H9 (cell line): ENCODE measurements at regions not wholly inside any gene's neighbourhood (a gene's known extent, or its start where the extent isn't known, plus 50 kb on each side); places are given as distances from the start of the nearest gene placed in this dataset.

Source experiments
- DNase-seq: peaks from one replicate; pipeline ENCODE4 v3.0.0-alpha.2; 2017
- H2AFZ ChIP-seq: one replicate; pipeline ENCODE4 v1.6.1; 2013; ENCODE audit warnings: mild to moderate bottlenecking, low read length, control low read depth, moderate library complexity
- H2AK5ac ChIP-seq: 2 replicates; pipeline ENCODE4 v1.6.1; 2013; ENCODE audit warnings: low read length, control low read depth, mixed read lengths; ENCODE audit not compliant: insufficient read length
- H2BK120ac ChIP-seq: one replicate; pipeline ENCODE4 v1.6.1; 2013; ENCODE audit warnings: low read depth, mild to moderate bottlenecking, low read length, control low read depth, inconsistent platforms; ENCODE audit not compliant: poor library complexity, severe bottlenecking
- H2BK12ac ChIP-seq: 2 replicates; pipeline ENCODE4 v1.6.1; 2013; ENCODE audit warnings: low read length, control low read depth, mixed read lengths, low read depth; ENCODE audit not compliant: insufficient read length
- H2BK15ac ChIP-seq: 2 replicates; pipeline ENCODE4 v1.6.1; 2013; ENCODE audit warnings: low read depth, low read length, control low read depth
- H2BK20ac ChIP-seq: one replicate; pipeline ENCODE4 v1.6.1; 2013; ENCODE audit warnings: low read depth, mild to moderate bottlenecking, low read length, control low read depth, inconsistent platforms; ENCODE audit not compliant: poor library complexity, severe bottlenecking
- H2BK5ac ChIP-seq: 2 replicates; pipeline ENCODE4 v1.6.1; 2013; ENCODE audit warnings: low read length, control low read depth, mixed read lengths; ENCODE audit not compliant: insufficient read length
- H3K14ac ChIP-seq: 2 replicates; pipeline ENCODE4 v1.6.1; 2013; ENCODE audit warnings: low read length, control low read depth; ENCODE audit not compliant: insufficient read depth
- H3K18ac ChIP-seq: 2 replicates; pipeline ENCODE4 v1.6.1; 2013; ENCODE audit warnings: low read depth, mild to moderate bottlenecking, mixed read lengths, low read length, control low read depth; ENCODE audit not compliant: insufficient read length
- H3K23ac ChIP-seq: 2 replicates; pipeline ENCODE4 v1.6.1; 2013; ENCODE audit warnings: low read length, control low read depth, mixed read lengths, low read depth; ENCODE audit not compliant: insufficient read length
- H3K23me2 ChIP-seq: 2 replicates; pipeline ENCODE4 v1.6.1; 2013; ENCODE audit warnings: low read depth, mild to moderate bottlenecking, mixed read lengths, low read length, control low read depth; ENCODE audit not compliant: insufficient read length, poor library complexity, severe bottlenecking
- H3K27ac ChIP-seq: 2 replicates; pipeline ENCODE4 v1.5.1; 2013; ENCODE audit warnings: low read length, control low read depth, mixed read lengths, low read depth; ENCODE audit not compliant: insufficient read length
- H3K27me3 ChIP-seq: 2 replicates; pipeline ENCODE4 v1.6.1; 2013; ENCODE audit warnings: low read length, control low read depth, inconsistent platforms; ENCODE audit not compliant: insufficient read depth
- H3K4ac ChIP-seq: 2 replicates; pipeline ENCODE4 v1.6.1; 2013; ENCODE audit warnings: low read depth, mild to moderate bottlenecking, control low read depth, inconsistent platforms, low read length, moderate library complexity
- H3K4me1 ChIP-seq: 2 replicates; pipeline ENCODE4 v1.6.1; 2013; ENCODE audit warnings: low read length, control low read depth, inconsistent platforms; ENCODE audit not compliant: insufficient read depth
- H3K4me2 ChIP-seq: 2 replicates; pipeline ENCODE4 v1.6.1; 2013; ENCODE audit warnings: low read length, control low read depth, mixed read lengths; ENCODE audit not compliant: insufficient read length, insufficient read depth
- H3K56ac ChIP-seq: 2 replicates; pipeline ENCODE4 v1.6.1; 2013; ENCODE audit warnings: low read depth, mild to moderate bottlenecking, mixed read lengths, low read length, control low read depth; ENCODE audit not compliant: insufficient read length
- H3K79me1 ChIP-seq: 2 replicates; pipeline ENCODE4 v1.6.1; 2013; ENCODE audit warnings: low read depth, mild to moderate bottlenecking, moderate library complexity, low read length, control low read depth, inconsistent platforms; ENCODE audit not compliant: insufficient read depth, poor library complexity, severe bottlenecking
- H3K79me2 ChIP-seq: 2 replicates; pipeline ENCODE4 v1.6.1; 2013; ENCODE audit warnings: low read length, control low read depth, inconsistent platforms; ENCODE audit not compliant: insufficient read depth
- H3K9ac ChIP-seq: 2 replicates; pipeline ENCODE4 v1.6.1; 2013; ENCODE audit warnings: low read length, control low read depth, mixed read lengths; ENCODE audit not compliant: insufficient read length; ENCODE audit errors: extremely low read depth
- H3K9me3 ChIP-seq: one replicate; pipeline ENCODE4 v1.6.1; 2013; ENCODE audit warnings: low read depth, low read length, inconsistent platforms; ENCODE audit not compliant: control insufficient read depth
- H3T11ph ChIP-seq: one replicate; pipeline ENCODE4 v1.6.1; 2013; ENCODE audit warnings: mild to moderate bottlenecking, low read length, control low read depth, inconsistent platforms
- H4K20me1 ChIP-seq: one replicate; pipeline ENCODE4 v1.6.1; 2013; ENCODE audit not compliant: control insufficient read depth, insufficient read length, insufficient read depth
- H4K5ac ChIP-seq: 2 replicates; pipeline ENCODE4 v1.6.1; 2013; ENCODE audit warnings: low read depth, mild to moderate bottlenecking, mixed read lengths, low read length, control low read depth; ENCODE audit not compliant: insufficient read length
- H4K8ac ChIP-seq: replicated peaks from 2 replicates; pipeline ENCODE4 v1.6.1; 2013; ENCODE audit warnings: low read length, control low read depth, mixed read lengths, low read depth; ENCODE audit not compliant: insufficient read length
- H4K91ac ChIP-seq: 2 replicates; pipeline ENCODE4 v1.6.1; 2013; ENCODE audit warnings: low read depth, mild to moderate bottlenecking, moderate library complexity, mixed read lengths, low read length, control low read depth; ENCODE audit not compliant: insufficient read length
- H3K27ac Mint-ChIP-seq, 3 experiments: 2 replicates in 2 of 3; 3 replicates in 1 of 3; pipeline ENCODE4 v1.8.0; 2020 to 2021; ENCODE audit warnings: mixed read lengths in 3 of 3, mild to moderate bottlenecking in 1 of 3, moderate library complexity in 1 of 3
- H3K27me3 Mint-ChIP-seq: 2 replicates; pipeline ENCODE4 v1.8.0; 2021; ENCODE audit warnings: low read depth, mild to moderate bottlenecking, moderate library complexity, mixed read lengths
- H3K36me3 Mint-ChIP-seq, 3 experiments: 2 replicates in 2 of 3; 3 replicates in 1 of 3; pipeline ENCODE4 v1.8.0; 2020 to 2021; ENCODE audit warnings: low read depth in 3 of 3, mixed read lengths in 3 of 3; ENCODE audit not compliant: insufficient read depth in 1 of 3
- H3K4me1 Mint-ChIP-seq, 2 experiments: 2 replicates each; pipeline ENCODE4 v1.8.0; 2020; ENCODE audit warnings: mixed read lengths in 2 of 2
- H3K4me3 Mint-ChIP-seq, 2 experiments: 2 replicates in 1 of 2; 3 replicates in 1 of 2; pipeline ENCODE4 v1.8.0; 2020 to 2021; ENCODE audit warnings: mild to moderate bottlenecking in 2 of 2, mixed read lengths in 2 of 2, moderate library complexity in 1 of 2
- H3K9me3 Mint-ChIP-seq, 2 experiments: 2 replicates in 1 of 2; 3 replicates in 1 of 2; pipeline ENCODE4 v1.8.0; 2020; ENCODE audit warnings: mild to moderate bottlenecking in 2 of 2, mixed read lengths in 2 of 2, moderate library complexity in 1 of 2
- WGBS: extraction: QIAGEN DNeasy Blood & Tissue Kit; methylation state at CpG from one replicate; pipeline ENCODE4 v1.1.7; 2013; ENCODE audit warnings: missing lambda C conversion rate, low lambda C conversion rate, mixed read lengths; ENCODE audit not compliant: insufficient read length; ENCODE audit errors: extremely low coverage; 5-methylcytosine and 5-hydroxymethylcytosine counted together
- TF ChIP-seq, protein P1 (sequence below): fragments of 200-600 bp; sonication (generic); conservative IDR thresholded peaks from 3 replicates; pipeline ENCODE4 v1.8.0; 2021; ENCODE audit warnings: antibody characterized with exemption, mild to moderate bottlenecking

DNA sequence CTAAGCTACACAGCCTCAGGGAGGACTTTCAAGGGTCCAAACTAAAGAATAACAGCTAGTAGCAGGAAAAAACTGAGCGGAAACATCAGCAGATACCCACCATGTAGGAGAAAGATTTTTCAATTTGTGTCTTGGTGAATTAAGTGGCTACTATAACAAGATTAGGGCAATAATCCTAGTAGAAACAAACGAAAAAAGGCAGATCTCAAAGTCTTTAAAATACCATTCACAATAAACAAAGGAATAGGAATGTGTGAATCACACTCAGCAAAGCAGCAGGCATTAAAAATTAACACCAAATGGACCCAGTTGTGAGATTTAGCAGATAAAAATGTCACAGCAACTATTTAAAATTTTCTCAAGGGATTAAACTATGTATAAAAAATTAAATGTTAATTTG lies 761.2 kb downstream of the TENT5A start:
- Histone ChIP-seq H3K18ac (no peak overlapping the region), H3K4ac (no peak overlapping the region), H3K27me3 (no peaks in the 10 kb centered on the region), H2AFZ (no peak overlapping the region), H3K23me2 (no peaks in the 10 kb centered on the region), H3K9ac (no peak overlapping the region), H3K4me1 (no peaks in the 10 kb centered on the region), H3T11ph (no peak overlapping the region), H2BK20ac (no peak overlapping the region), H2BK120ac (no peak overlapping the region), H2BK15ac (no peak overlapping the region), H4K20me1 (no peaks in the 10 kb centered on the region), H2AK5ac (no peak overlapping the region), H3K4me2 (no peak overlapping the region), H3K14ac (no peak overlapping the region), H3K79me1 (no peaks in the 10 kb centered on the region), H2BK5ac (no peak overlapping the region), H4K91ac (no peak overlapping the region), H2BK12ac (no peak overlapping the region), H3K27ac (no peak overlapping the region), H3K79me2 (no peaks in the 10 kb centered on the region), H3K9me3 (no peaks in the 10 kb centered on the region), H4K5ac (no peak overlapping the region), H4K8ac (no peak overlapping the region), H3K23ac (no peak overlapping the region), H3K56ac (no peak overlapping the region)
- WGBS = no CpG with 5 or more reads among the region's 2 CpGs
- Mint-ChIP-seq H3K27ac (peak overlapping the region in 1 of 3 experiments; percentile 56; a peak in 2 of 7 replicates), H3K36me3 (peaks cover 0 to 4% (median 0%) of the 10 kb centered on the region in 3 experiments; a peak in 2 of 7 replicates), H3K9me3 (peaks cover 0 to 6% of the 10 kb centered on the region in 2 experiments; a peak in 4 of 5 replicates), H3K4me1 (peaks cover 0 to 3% of the 10 kb centered on the region in 2 experiments; a peak in 1 of 4 replicates), H3K27me3 (no peaks in the 10 kb centered on the region), H3K4me3 (no peak overlapping the region)
- TF ChIP-seq, protein P1, sequence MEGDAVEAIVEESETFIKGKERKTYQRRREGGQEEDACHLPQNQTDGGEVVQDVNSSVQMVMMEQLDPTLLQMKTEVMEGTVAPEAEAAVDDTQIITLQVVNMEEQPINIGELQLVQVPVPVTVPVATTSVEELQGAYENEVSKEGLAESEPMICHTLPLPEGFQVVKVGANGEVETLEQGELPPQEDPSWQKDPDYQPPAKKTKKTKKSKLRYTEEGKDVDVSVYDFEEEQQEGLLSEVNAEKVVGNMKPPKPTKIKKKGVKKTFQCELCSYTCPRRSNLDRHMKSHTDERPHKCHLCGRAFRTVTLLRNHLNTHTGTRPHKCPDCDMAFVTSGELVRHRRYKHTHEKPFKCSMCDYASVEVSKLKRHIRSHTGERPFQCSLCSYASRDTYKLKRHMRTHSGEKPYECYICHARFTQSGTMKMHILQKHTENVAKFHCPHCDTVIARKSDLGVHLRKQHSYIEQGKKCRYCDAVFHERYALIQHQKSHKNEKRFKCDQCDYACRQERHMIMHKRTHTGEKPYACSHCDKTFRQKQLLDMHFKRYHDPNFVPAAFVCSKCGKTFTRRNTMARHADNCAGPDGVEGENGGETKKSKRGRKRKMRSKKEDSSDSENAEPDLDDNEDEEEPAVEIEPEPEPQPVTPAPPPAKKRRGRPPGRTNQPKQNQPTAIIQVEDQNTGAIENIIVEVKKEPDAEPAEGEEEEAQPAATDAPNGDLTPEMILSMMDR = no peak
- DNase-seq = no peak
